ENCODE measurements at regions not wholly inside any gene's neighbourhood (a gene's known extent, or its start where the extent isn't known, plus 50 kb on each side); places are given as distances from the start of the nearest gene placed in this dataset.

DNA sequence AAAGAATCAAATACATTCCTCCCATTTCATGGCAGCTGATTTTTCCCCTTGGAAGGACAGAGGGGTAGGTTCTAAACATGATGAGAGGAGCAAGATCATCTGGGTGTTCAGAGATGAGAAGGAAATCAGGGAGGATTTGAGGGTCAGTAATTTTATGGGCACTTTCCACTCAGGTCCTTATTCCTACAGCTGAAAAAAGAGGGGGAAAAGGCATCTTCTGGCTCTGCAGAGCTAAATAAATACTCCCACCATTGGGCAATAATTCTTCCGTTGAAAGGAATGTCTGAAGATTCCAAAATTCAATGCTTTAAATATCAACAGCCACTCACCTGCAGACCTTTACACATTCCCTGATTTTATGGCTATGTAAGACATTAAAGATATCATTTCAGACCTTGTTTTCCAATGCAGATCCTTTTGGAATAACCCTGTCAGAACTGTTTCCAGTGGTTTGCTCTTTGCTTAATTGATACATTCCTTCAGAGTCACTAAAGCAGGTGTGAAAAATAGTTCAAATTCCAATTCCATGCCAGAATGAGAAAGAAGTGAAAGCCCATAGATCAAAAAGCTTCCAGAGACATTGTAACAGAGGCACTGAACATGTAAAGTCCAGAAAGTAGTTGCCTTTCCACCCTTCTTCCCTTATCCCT is 233.3 kb upstream of the KRR1 start:
- no peak for TF ChIP-seq GATA2 (IDR thresholded peaks at IDR 0.05; ENCODE audit: low read depth, low read length)
- TF ChIP-seq GATA3 (IDR thresholded peaks at IDR 0.05; ENCODE audit: low read depth, low read length): no peak

Measured in SH-SY5Y (cell line).